Lower leg skin (tissue), 3 donors: ENCODE measurements at regions not wholly inside any gene's neighbourhood (a gene's known extent, or its start where the extent isn't known, plus 50 kb on each side); places are given as distances from the start of the nearest gene placed in this dataset.

Source experiments
- CTCF ChIP-seq, 3 donors: fragments of 450-650 bp; IDR thresholded peaks; one replicate each; pipeline ENCODE4 v1.5.1; 2016; ENCODE audit warnings: antibody characterized with exemption in 3 of 3, mild to moderate bottlenecking in 3 of 3, moderate library complexity in 2 of 3
- POLR2A ChIP-seq, 2 donors: fragments of 450-650 bp; IDR thresholded peaks; one replicate each; pipeline ENCODE4 v1.6.1; 2016 to 2017; ENCODE audit warnings: antibody characterized with exemption in 2 of 2, mild to moderate bottlenecking in 1 of 2, moderate library complexity in 1 of 2

GRCh38 chr3:178127221-178127620 is 409.0 kb upstream of the KCNMB2 start:
- no peak for TF ChIP-seq POLR2A (IDR thresholded peaks at IDR 0.05)
- no peak for TF ChIP-seq CTCF (IDR thresholded peaks at IDR 0.05)
